IMR-90 (cell line): ENCODE measurements at regions not wholly inside any gene's neighbourhood (a gene's known extent, or its start where the extent isn't known, plus 50 kb on each side); places are given as distances from the start of the nearest gene placed in this dataset.

Experiments used
- ATAC-seq: fragments of 200-7000 bp; cut with Tn5 transposase; 2 replicates; pipeline ENCODE4 v1.9.1; 2020; ENCODE audit warnings: low read depth, mild to moderate bottlenecking, moderate library complexity
- BruUV-seq: library from RNA; stranded (reverse); fragments of 400-500 nt; replicated peaks from 2 replicates; lab custom pipeline; 2021; lab: Mats Ljungman, UMichigan
- CTCF ChIA-PET: fragments of 300-600 bp; formaldehyde crosslinking; extraction: SDS; loops from one replicate; lab custom pipeline; 2021; ENCODE audit warnings: antibody characterized with exemption; lab: Yijun Ruan, JAX
- POLR2A ChIA-PET: fragments of 300-600 bp; sonication (Branson Sonifier 250); formaldehyde crosslinking; loops from one replicate; lab custom pipeline; 2022; ENCODE audit warnings: antibody characterized with exemption; ENCODE audit not compliant: unreplicated experiment; lab: Charles Lee
- DNase-seq: peaks from one replicate; pipeline ENCODE4 v3.0.0; 2013
- H2AFZ ChIP-seq: replicated peaks from 2 replicates; pipeline ENCODE3; 2013; ENCODE audit warnings: low read length, mild to moderate bottlenecking; ENCODE audit not compliant: poor library complexity
- H2AK5ac ChIP-seq: 2 replicates; pipeline ENCODE4 v1.6.1; 2013; ENCODE audit warnings: low read depth, low read length, inconsistent platforms
- H2AK9ac ChIP-seq: replicated peaks from 2 replicates; pipeline ENCODE3; 2013; ENCODE audit warnings: mild to moderate bottlenecking, low read depth, low read length, moderate library complexity; ENCODE audit not compliant: poor library complexity
- H2BK120ac ChIP-seq: 2 replicates; pipeline ENCODE4 v1.6.1; 2013; ENCODE audit warnings: low read depth, low read length, inconsistent platforms
- H2BK15ac ChIP-seq: 3 replicates; pipeline ENCODE4 v1.6.1; 2013; ENCODE audit warnings: low read depth, low read length, inconsistent platforms
- H2BK20ac ChIP-seq: 2 replicates; pipeline ENCODE4 v1.6.1; 2013; ENCODE audit warnings: low read depth, mild to moderate bottlenecking, inconsistent platforms, low read length, moderate library complexity
- H2BK5ac ChIP-seq: 2 replicates; pipeline ENCODE4 v1.6.1; 2013; ENCODE audit warnings: mild to moderate bottlenecking, low read depth, low read length, inconsistent platforms; ENCODE audit not compliant: poor library complexity, severe bottlenecking
- H3K14ac ChIP-seq: replicated peaks from 2 replicates; pipeline ENCODE4 v1.6.1; 2013; ENCODE audit warnings: low read depth, low read length, inconsistent platforms
- H3K18ac ChIP-seq: 2 replicates; pipeline ENCODE4 v1.6.1; 2013; ENCODE audit warnings: low read depth, low read length, control low read depth
- H3K23ac ChIP-seq: 2 replicates; pipeline ENCODE4 v1.6.1; 2013; ENCODE audit warnings: low read depth, low read length, inconsistent platforms
- H3K27ac ChIP-seq: 2 replicates; pipeline ENCODE4 v1.5.1; 2013; ENCODE audit warnings: mild to moderate bottlenecking, control low read depth, low read length; ENCODE audit not compliant: insufficient read depth
- H3K27me3 ChIP-seq: 2 replicates; pipeline ENCODE4 v1.6.1; 2013; ENCODE audit warnings: low read length; ENCODE audit not compliant: control insufficient read depth, insufficient read depth
- H3K36me3 ChIP-seq: 2 replicates; pipeline ENCODE4 v1.6.1; 2013; ENCODE audit warnings: low read length, mixed read lengths; ENCODE audit not compliant: control insufficient read depth, insufficient read depth
- H3K4ac ChIP-seq: 2 replicates; pipeline ENCODE4 v1.6.1; 2013; ENCODE audit warnings: low read depth, low read length, inconsistent platforms
- H3K4me1 ChIP-seq: 2 replicates; pipeline ENCODE4 v1.6.1; 2013; ENCODE audit warnings: low read length, mixed read lengths; ENCODE audit not compliant: control insufficient read depth, insufficient read depth
- H3K4me2 ChIP-seq: 2 replicates; pipeline ENCODE4 v1.6.1; 2013; ENCODE audit warnings: low read depth, mild to moderate bottlenecking, control low read depth, low read length, moderate library complexity
- H3K4me3 ChIP-seq: 2 replicates; pipeline ENCODE4 v1.5.1; 2013; ENCODE audit warnings: low read depth, mild to moderate bottlenecking, control low read depth, low read length, moderate library complexity; ENCODE audit not compliant: insufficient read depth
- H3K56ac ChIP-seq: 2 replicates; pipeline ENCODE4 v1.6.1; 2013; ENCODE audit warnings: low read length, inconsistent platforms; ENCODE audit not compliant: insufficient read depth; ENCODE audit errors: extremely low read depth
- H3K79me1 ChIP-seq, 2 experiments: 2 replicates each; pipeline ENCODE4 v1.6.1; 2013; ENCODE audit warnings: low read length in 2 of 2, inconsistent platforms in 1 of 2, low read depth in 1 of 2
- H3K9ac ChIP-seq: 2 replicates; pipeline ENCODE4 v1.6.1; 2013; ENCODE audit warnings: low read depth, low read length, control low read depth
- H3K9me1 ChIP-seq: 2 replicates; pipeline ENCODE4 v1.6.1; 2013; ENCODE audit warnings: low read length, inconsistent platforms; ENCODE audit not compliant: insufficient read depth
- H3K9me3 ChIP-seq: 2 replicates; pipeline ENCODE4 v1.6.1; 2013; ENCODE audit warnings: low read length; ENCODE audit not compliant: control insufficient read depth, insufficient read depth
- H4K20me1 ChIP-seq: 2 replicates; pipeline ENCODE4 v1.6.1; 2013; ENCODE audit warnings: low read length, inconsistent platforms; ENCODE audit not compliant: insufficient read depth
- H4K5ac ChIP-seq: 2 replicates; pipeline ENCODE4 v1.6.1; 2013; ENCODE audit warnings: mild to moderate bottlenecking, low read depth, low read length, control low read depth
- H4K8ac ChIP-seq, 2 experiments: 2 replicates each; pipeline ENCODE4 v1.6.1; 2013; ENCODE audit warnings: low read depth in 2 of 2, low read length in 2 of 2, control low read depth in 1 of 2, inconsistent platforms in 1 of 2
- H4K91ac ChIP-seq: 2 replicates; pipeline ENCODE4 v1.6.1; 2013; ENCODE audit warnings: low read depth, low read length, inconsistent platforms; ENCODE audit not compliant: insufficient read depth
- BHLHE40 ChIP-seq: fragments of 150-350 bp; IDR thresholded peaks from 2 replicates; pipeline ENCODE4 v1.6.1; 2016; ENCODE audit warnings: mild to moderate bottlenecking, low read depth, low read length
- CEBPB ChIP-seq: IDR thresholded peaks from 2 replicates; pipeline ENCODE4 v1.6.1; 2012; ENCODE audit warnings: low read depth, low read length, improper control_type of control experiment
- CHD1 ChIP-seq: IDR thresholded peaks from 2 replicates; pipeline ENCODE4 v1.6.1; 2012; ENCODE audit warnings: low read depth, low read length, improper control_type of control experiment
- CTCF ChIP-seq: conservative IDR thresholded peaks from 2 replicates; pipeline ENCODE4 v1.5.1; 2012; ENCODE audit warnings: mild to moderate bottlenecking, low read depth, low read length, improper control_type of control experiment
- FOS ChIP-seq: fragments of 150-350 bp; IDR thresholded peaks from 2 replicates; pipeline ENCODE4 v1.6.1; 2016; ENCODE audit warnings: low read depth, low read length
- MAFK ChIP-seq: IDR thresholded peaks from 2 replicates; pipeline ENCODE4 v1.6.1; 2012; ENCODE audit warnings: low read depth, low read length, improper control_type of control experiment
- MAZ ChIP-seq: IDR thresholded peaks from 2 replicates; pipeline ENCODE4 v1.6.1; 2012; ENCODE audit warnings: low read depth, mild to moderate bottlenecking, low read length, improper control_type of control experiment, moderate library complexity, borderline replicate concordance
- MXI1 ChIP-seq: IDR thresholded peaks from 2 replicates; pipeline ENCODE4 v1.6.1; 2012; ENCODE audit warnings: low read depth, mild to moderate bottlenecking, low read length, moderate library complexity, borderline replicate concordance
- NFE2L2 ChIP-seq: fragments of 150-350 bp; IDR thresholded peaks from 2 replicates; pipeline ENCODE4 v1.6.1; 2016; ENCODE audit warnings: low read depth, mild to moderate bottlenecking, low read length
- POLR2A ChIP-seq: IDR thresholded peaks from 2 replicates; pipeline ENCODE4 v1.6.1; 2012; ENCODE audit warnings: mild to moderate bottlenecking, low read depth, low read length
- RAD21 ChIP-seq: IDR thresholded peaks from 2 replicates; pipeline ENCODE4 v1.6.1; 2012; ENCODE audit warnings: low read length, improper control_type of control experiment
- RCOR1 ChIP-seq: IDR thresholded peaks from 2 replicates; pipeline ENCODE4 v1.6.1; 2012; ENCODE audit warnings: mild to moderate bottlenecking, low read length, improper control_type of control experiment; ENCODE audit not compliant: insufficient replicate concordance
- RFX5 ChIP-seq: IDR thresholded peaks from 2 replicates; pipeline ENCODE4 v1.8.0; 2012; ENCODE audit warnings: low read depth, mild to moderate bottlenecking, low read length, moderate library complexity
- SMC3 ChIP-seq: fragments of 150-350 bp; IDR thresholded peaks from 2 replicates; pipeline ENCODE4 v1.6.1; 2016; ENCODE audit warnings: low read depth, mild to moderate bottlenecking, antibody characterized with exemption, low read length, moderate library complexity
- USF2 ChIP-seq: fragments of 150-350 bp; IDR thresholded peaks from 2 replicates; pipeline ENCODE4 v1.6.1; 2017; ENCODE audit warnings: mild to moderate bottlenecking, antibody characterized with exemption, low read length, low read depth
- WGBS, 2 experiments: methylation state at CpG; one replicate each; pipeline versions ENCODE4 v1.1.5 to v1.1.7; 2013; ENCODE audit warnings: missing lambda C conversion rate in 2 of 2; ENCODE audit not compliant: insufficient read length in 1 of 2; ENCODE audit errors: extremely low coverage in 2 of 2; 5-methylcytosine and 5-hydroxymethylcytosine counted together
- dilution Hi-C: fragments of 300-500 bp; cut with HindIII; formaldehyde crosslinking; loops from one replicate; pipeline ENCODE4 v1.14.3; 2018; ENCODE audit warnings: low sequenced_read_pairs; ENCODE audit not compliant: unreplicated experiment
- in situ Hi-C: fragments of 300-500 bp; cut with MboI; formaldehyde crosslinking; loops from 3 replicates; pipeline ENCODE4 v1.14.3; 2019; ENCODE audit warnings: low sequenced_read_pairs, inconsistent platforms, mixed read lengths
- intact Hi-C: fragments of 100-400 bp; cut with micrococcal nuclease; formaldehyde crosslinking; loops from 2 replicates; pipeline ENCODE4 v1.10.0; 2022
- TF ChIP-seq, protein P1 (sequence below): fragments of 150-350 bp; IDR thresholded peaks from 2 replicates; pipeline ENCODE4 v1.6.1; 2016; ENCODE audit warnings: low read depth, mild to moderate bottlenecking, low read length, moderate library complexity, borderline replicate concordance

- Histone ChIP-seq H3K4me2 (no peak overlapping the region), H3K27me3 (no peaks in the 10 kb centered on the region), H4K20me1 (no peaks in the 10 kb centered on the region), H3K18ac (no peak overlapping the region), H2BK15ac (no peak overlapping the region), H3K56ac (no peak overlapping the region), H2AK5ac (no peak overlapping the region), H3K9me1 (no peaks in the 10 kb centered on the region), H2AK9ac (no peak overlapping the region), H3K9me3 (no peaks in the 10 kb centered on the region), H3K23ac (no peak overlapping the region), H3K79me1 (no peaks in the 10 kb centered on the region), H2BK120ac (no peak overlapping the region), H4K8ac (no peak overlapping the region), H2AFZ (no peak overlapping the region), H3K36me3 (no peaks in the 10 kb centered on the region), H4K5ac (no peak overlapping the region), H3K4me3 (no peak overlapping the region), H3K27ac (no peak overlapping the region), H3K14ac (no peak overlapping the region), H2BK20ac (no peak overlapping the region), H3K9ac (no peak overlapping the region), H3K4me1 (no peaks in the 10 kb centered on the region; the same call in 1 of the 2 replicates), H3K4ac (no peak overlapping the region), H2BK5ac (no peak overlapping the region), H4K91ac (no peak overlapping the region)
- no TSS peak for BruUV-seq
- CTCF ChIA-PET: interaction anchor here (1.0 kb wide), 1 partner anchor 18 kb away, joined by 3 read pairs; no protein-coding TSS in a partner anchor
- TF ChIP-seq RFX5: no peak
- no peak for TF ChIP-seq CEBPB
- no peak for TF ChIP-seq RAD21
- TF ChIP-seq POLR2A: no peak
- TF ChIP-seq CHD1: no peak
- TF ChIP-seq RCOR1: no peak
- no peak for TF ChIP-seq NFE2L2
- no peak for TF ChIP-seq MAZ
- TF ChIP-seq USF2: no peak
- TF ChIP-seq MAFK: no peak
- TF ChIP-seq CTCF: no peak
- TF ChIP-seq BHLHE40: no peak
- TF ChIP-seq FOS: no peak
- no peak for TF ChIP-seq MXI1
- TF ChIP-seq, protein P1, sequence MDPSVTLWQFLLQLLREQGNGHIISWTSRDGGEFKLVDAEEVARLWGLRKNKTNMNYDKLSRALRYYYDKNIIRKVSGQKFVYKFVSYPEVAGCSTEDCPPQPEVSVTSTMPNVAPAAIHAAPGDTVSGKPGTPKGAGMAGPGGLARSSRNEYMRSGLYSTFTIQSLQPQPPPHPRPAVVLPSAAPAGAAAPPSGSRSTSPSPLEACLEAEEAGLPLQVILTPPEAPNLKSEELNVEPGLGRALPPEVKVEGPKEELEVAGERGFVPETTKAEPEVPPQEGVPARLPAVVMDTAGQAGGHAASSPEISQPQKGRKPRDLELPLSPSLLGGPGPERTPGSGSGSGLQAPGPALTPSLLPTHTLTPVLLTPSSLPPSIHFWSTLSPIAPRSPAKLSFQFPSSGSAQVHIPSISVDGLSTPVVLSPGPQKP: no peak
- no peak for TF ChIP-seq SMC3
- POLR2A ChIA-PET: no interaction called here
- DNase-seq: no peak
- dilution Hi-C loops (no loop called here), intact Hi-C loops (no loop called here), in situ Hi-C loops (no loop called here)
- WGBS, 2 experiments: no CpG with 5 or more reads among the region's 7 CpGs
- ATAC-seq: no peak
Observed at GRCh38 chr6:2410656-2411380, 165.4 kb upstream of the GMDS start.
